Stimulated activated CD4-positive, alpha-beta T cell treated with anti-CD3 and anti-CD28 coated beads, Interleukin-2, amount 100 ng/mL, for 48 hours (primary cell): ENCODE measurements at regions not wholly inside any gene's neighbourhood (a gene's known extent, or its start where the extent isn't known, plus 50 kb on each side); places are given as distances from the start of the nearest gene placed in this dataset.

Source experiments
- DNase-seq, 2 donors: peaks; one replicate each; pipeline ENCODE4 v3.0.0-alpha.2; 2020

- DNase-seq, result no peak
Observed at GRCh38 chr16:8260140-8260539, 330.2 kb downstream of the TMEM114 start.

- DNase-seq, result no peak
Observed at GRCh38 chr16:8258523-8258922, 331.8 kb downstream of the TMEM114 start.

GRCh38 chr16:8257561-8257960, 332.8 kb downstream of the TMEM114 start:
- DNase-seq, result no peak

GRCh38 chr16:8254405-8254804, 335.9 kb downstream of the TMEM114 start:
- DNase-seq, result no peak

GRCh38 chr16:8253718-8254117, 336.6 kb downstream of the TMEM114 start:
- no peak for DNase-seq

GRCh38 chr16:8251727-8252126, 338.6 kb downstream of the TMEM114 start:
- DNase-seq, result no peak

- DNase-seq, result no peak
Observed at GRCh38 chr16:8251298-8251697, 339.0 kb downstream of the TMEM114 start.

GRCh38 chr16:8247993-8248392, 342.3 kb downstream of the TMEM114 start:
- DNase-seq, result no peak

GRCh38 chr16:8243981-8244380, 346.3 kb downstream of the TMEM114 start:
- DNase-seq, result no peak

- no peak for DNase-seq
Observed at GRCh38 chr16:8241408-8241807, 348.9 kb downstream of the TMEM114 start.

GRCh38 chr16:8239443-8239842, 350.9 kb downstream of the TMEM114 start:
- no peak for DNase-seq

GRCh38 chr16:8237452-8237851, 352.9 kb downstream of the TMEM114 start:
- no peak for DNase-seq

GRCh38 chr16:8236816-8237215, 353.5 kb downstream of the TMEM114 start:
- DNase-seq, result no peak

- DNase-seq, result no peak
Observed at GRCh38 chr16:8230497-8230896, 359.8 kb downstream of the TMEM114 start.

- no peak for DNase-seq
Observed at GRCh38 chr16:8229011-8229520, 361.2 kb downstream of the TMEM114 start.

GRCh38 chr16:8217201-8217600, 373.1 kb downstream of the TMEM114 start:
- DNase-seq, result no peak

GRCh38 chr16:8204769-8205168, 385.5 kb downstream of the TMEM114 start:
- no peak for DNase-seq

- DNase-seq, result no peak
Observed at GRCh38 chr16:8204096-8204495, 386.2 kb downstream of the TMEM114 start.

- DNase-seq, result no peak
Observed at GRCh38 chr16:8203101-8203500, 387.2 kb downstream of the TMEM114 start.

- no peak for DNase-seq
Observed at GRCh38 chr16:8200839-8201238, 389.5 kb downstream of the TMEM114 start.

GRCh38 chr16:8199390-8199789, 390.9 kb downstream of the TMEM114 start:
- DNase-seq, result no peak

GRCh38 chr16:8194794-8195193, 395.5 kb downstream of the TMEM114 start:
- no peak for DNase-seq

- no peak for DNase-seq
Observed at GRCh38 chr16:8188841-8189240, 401.5 kb downstream of the TMEM114 start.

GRCh38 chr16:8187782-8188372, 402.4 kb downstream of the TMEM114 start:
- DNase-seq, result no peak

GRCh38 chr16:8184854-8185253, 405.5 kb downstream of the TMEM114 start:
- DNase-seq, result no peak
